WI38 (cell line): ENCODE measurements at regions not wholly inside any gene's neighbourhood (a gene's known extent, or its start where the extent isn't known, plus 50 kb on each side); places are given as distances from the start of the nearest gene placed in this dataset.

Source experiments
- H3K4me3 ChIP-seq: 2 replicates; pipeline ENCODE4 v1.5.1; 2011; ENCODE audit warnings: low read depth, mild to moderate bottlenecking, control low read depth, low read length
- TF ChIP-seq, protein P1 (sequence below): IDR thresholded peaks from 2 replicates; pipeline ENCODE4 v1.5.1; 2012; ENCODE audit warnings: low read depth, mild to moderate bottlenecking, control low read depth, low read length

DNA sequence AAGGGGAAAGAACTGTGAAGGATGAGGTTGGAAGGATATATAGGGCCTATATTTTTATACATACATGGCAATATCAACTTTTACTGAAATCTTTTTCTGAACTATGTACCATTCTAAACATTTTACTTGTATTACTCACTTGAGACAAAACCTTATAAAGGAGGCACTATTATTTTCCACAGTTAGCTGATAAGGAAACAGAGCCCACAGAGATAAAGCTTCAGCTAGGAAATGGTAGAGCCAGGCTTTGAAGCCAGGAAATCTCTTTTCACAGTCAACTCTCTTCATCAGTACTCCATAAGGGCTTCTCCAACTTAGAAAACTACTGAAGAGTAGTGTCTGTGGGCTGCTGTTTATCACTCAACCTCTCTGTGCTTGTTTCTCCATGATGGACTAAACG lies 613.7 kb downstream of the PRELID2 start:
- TF ChIP-seq, protein P1, sequence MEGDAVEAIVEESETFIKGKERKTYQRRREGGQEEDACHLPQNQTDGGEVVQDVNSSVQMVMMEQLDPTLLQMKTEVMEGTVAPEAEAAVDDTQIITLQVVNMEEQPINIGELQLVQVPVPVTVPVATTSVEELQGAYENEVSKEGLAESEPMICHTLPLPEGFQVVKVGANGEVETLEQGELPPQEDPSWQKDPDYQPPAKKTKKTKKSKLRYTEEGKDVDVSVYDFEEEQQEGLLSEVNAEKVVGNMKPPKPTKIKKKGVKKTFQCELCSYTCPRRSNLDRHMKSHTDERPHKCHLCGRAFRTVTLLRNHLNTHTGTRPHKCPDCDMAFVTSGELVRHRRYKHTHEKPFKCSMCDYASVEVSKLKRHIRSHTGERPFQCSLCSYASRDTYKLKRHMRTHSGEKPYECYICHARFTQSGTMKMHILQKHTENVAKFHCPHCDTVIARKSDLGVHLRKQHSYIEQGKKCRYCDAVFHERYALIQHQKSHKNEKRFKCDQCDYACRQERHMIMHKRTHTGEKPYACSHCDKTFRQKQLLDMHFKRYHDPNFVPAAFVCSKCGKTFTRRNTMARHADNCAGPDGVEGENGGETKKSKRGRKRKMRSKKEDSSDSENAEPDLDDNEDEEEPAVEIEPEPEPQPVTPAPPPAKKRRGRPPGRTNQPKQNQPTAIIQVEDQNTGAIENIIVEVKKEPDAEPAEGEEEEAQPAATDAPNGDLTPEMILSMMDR = no peak
- no peak overlapping the region for H3K4me3 ChIP-seq

DNA sequence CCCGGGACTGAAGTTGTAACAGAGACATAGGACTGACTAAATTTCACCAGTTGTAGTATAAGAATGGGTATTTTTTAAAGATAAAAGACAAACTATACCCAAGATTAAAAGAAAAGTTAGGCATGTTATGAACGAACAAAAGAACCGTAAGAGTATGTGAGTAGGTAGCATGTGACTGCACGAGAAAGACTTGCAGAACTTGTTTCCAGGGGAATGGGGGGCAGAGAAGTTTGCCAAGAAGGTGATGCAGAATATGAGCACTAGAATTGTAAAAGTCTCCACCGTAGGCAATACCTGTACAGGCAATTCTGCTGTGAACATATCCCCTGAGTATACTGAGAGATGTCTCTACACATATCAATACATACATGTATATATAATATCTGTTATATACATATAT lies 614.7 kb downstream of the PRELID2 start:
- TF ChIP-seq, protein P1 = no peak
- no peak overlapping the region for H3K4me3 ChIP-seq

DNA sequence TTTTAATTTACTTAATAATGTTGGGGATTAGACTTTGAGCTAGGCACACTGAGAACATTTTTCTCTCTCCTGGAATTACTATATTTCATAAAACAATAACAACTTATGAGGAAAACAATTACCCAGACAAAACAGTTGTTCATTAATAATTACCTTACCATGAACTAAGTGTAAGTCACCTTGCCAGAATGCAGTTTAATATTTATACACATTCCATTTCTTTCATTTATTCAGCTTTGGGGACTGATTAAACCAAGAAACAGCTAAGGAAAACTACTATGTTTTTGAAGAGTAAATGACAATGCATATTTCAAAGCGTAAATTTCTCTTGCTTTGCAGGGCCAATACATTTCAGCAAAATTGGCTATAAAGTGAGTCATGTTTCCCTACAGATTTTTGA lies 616.2 kb downstream of the PRELID2 start:
- H3K4me3 ChIP-seq = no peak overlapping the region
- TF ChIP-seq, protein P1 = no peak

DNA sequence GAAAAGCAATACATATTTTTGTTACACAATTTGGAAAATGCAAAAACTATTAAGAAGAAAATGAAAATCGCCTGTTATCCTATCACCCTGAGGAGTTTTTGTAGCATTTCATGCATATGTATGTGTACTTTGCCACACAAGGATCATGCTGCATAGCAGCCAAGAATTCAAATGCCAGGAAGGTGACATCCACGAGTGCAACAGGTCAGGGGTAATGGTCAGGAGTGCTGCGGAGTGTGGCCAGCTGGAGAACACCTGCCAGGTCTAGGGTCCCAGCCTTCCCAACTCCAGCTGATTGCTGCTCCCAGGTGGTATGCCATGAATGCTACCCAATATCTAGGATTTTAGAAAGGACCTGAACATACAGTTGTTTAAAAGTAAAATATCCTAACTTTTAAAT lies 617.1 kb downstream of the PRELID2 start:
- TF ChIP-seq, protein P1 = no peak
- H3K4me3 ChIP-seq = no peak overlapping the region

DNA sequence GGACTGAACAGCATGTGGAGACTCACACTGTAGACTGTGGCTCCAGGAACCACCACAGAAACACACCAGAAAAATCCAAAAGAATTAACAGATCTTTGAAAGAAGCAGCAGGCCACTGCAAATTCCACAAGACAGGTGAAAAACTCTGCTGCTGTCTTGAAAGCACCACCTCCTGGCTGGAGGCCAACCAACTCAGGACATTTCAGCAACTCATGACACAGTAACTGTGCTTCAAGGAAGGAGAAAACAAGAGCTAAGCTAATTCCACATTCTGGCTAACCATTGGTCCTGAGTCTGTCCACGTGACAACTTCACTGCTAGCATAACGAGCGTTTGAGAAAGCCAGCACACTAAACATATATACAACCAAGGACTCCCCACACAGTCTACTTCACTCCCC lies 625.1 kb downstream of the PRELID2 start:
- H3K4me3 ChIP-seq = no peak overlapping the region
- TF ChIP-seq, protein P1 = no peak

DNA sequence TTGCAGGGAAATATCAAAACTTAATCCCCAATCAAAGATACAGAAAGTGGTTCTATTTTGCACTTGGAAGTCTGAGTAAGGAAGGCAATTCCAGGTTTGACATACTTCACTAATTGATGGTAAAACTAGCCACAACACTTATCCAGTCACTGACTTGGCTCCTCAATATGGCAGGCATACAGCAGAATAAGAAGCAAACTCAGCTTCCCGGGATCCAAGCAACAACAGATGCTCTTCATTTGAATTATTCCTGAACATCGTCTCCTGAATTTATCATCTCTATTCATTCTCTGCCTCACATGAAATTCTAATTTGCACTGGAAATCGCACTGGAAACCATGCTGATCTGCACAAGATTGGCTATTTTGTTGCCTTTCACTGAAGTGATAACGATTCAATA lies 629.6 kb downstream of the PRELID2 start:
- no peak overlapping the region for H3K4me3 ChIP-seq
- TF ChIP-seq, protein P1 = no peak

DNA sequence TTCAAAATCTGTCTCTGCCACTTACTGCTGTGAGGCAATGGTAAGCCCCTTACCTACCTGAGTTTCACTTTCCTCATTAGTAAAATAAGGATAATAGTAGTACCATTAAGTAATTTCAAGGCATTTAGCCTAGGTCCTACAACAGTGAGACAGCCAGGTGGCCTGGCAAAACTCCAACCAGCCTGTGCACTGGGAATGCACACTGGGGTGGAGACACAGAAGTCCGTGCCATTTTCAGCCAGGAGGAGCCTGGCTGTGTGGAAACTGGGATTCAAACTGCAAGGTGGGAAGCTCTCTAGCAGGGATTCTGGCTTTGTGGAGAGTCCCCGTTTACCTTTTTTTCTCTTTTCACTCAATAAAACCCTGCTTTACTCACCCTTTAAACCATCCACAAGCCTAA lies 630.4 kb downstream of the PRELID2 start:
- TF ChIP-seq, protein P1 = no peak
- no peak overlapping the region for H3K4me3 ChIP-seq
